ENCODE measurements at regions not wholly inside any gene's neighbourhood (a gene's known extent, or its start where the extent isn't known, plus 50 kb on each side); places are given as distances from the start of the nearest gene placed in this dataset.

- Histone ChIP-seq H3K27me3 (ENCODE audit: control insufficient read depth in 1 of 2, insufficient read depth in 2 of 2, low read length in 2 of 2) (no peaks in the 10 kb centered on the region), H4K20me1 (ENCODE audit: insufficient read depth, low read length) (no peaks in the 10 kb centered on the region), H2AFZ (ENCODE audit: low read length) (peak overlapping the region; percentile 9), H3K9me3 (ENCODE audit: low read length) (no peaks in the 10 kb centered on the region), H3K4me3 (replicated peaks in 1 of 3; ENCODE audit: insufficient read depth in 1 of 3, low read depth in 2 of 3, low read length in 3 of 3) (no peak overlapping the region), H3K9ac (ENCODE audit: insufficient read depth, low read depth, low read length) (no peak overlapping the region), H3K27ac (ENCODE audit: extremely low read length, insufficient read depth, low read length) (no peak overlapping the region), H3K4me1 (ENCODE audit: insufficient read depth, low read length) (peaks cover 48% of the 10 kb centered on the region), H3K36me3 (replicated peaks in 1 of 2; ENCODE audit: control insufficient read depth in 1 of 2, insufficient read depth in 2 of 2, low read length in 2 of 2) (no peaks in the 10 kb centered on the region), H3K4me2 (ENCODE audit: low read depth, low read length) (peak overlapping the region; percentile 14), H3K79me2 (ENCODE audit: insufficient read depth, low read length) (no peaks in the 10 kb centered on the region)
- WGBS (ENCODE audit: low lambda C conversion rate) = 51% methylated on average over 7 of the region's 7 CpGs
- intact Hi-C loops (cut with micrococcal nuclease; ENCODE audit: unreplicated experiment) = no loop called here
- no TSS peak for BruUV-seq (replicated peaks)
- DNase-seq (ENCODE audit: low spot score) (peak; percentile 80), FAIRE-seq (peak; percentile 79), ATAC-seq (peak; percentile 64)
- ChIA-PET CTCF (ENCODE audit: low intra/inter-chr PET ratio, low total read pairs) (no interaction called here), POLR2A (interaction anchor here (0.6 to 3.2 kb wide), 12 partner anchors 30 to 325 kb away, joined by 3 to 25 read pairs (median 4); no protein-coding TSS in a partner anchor)
- in situ Hi-C loops (cut with HindIII; ENCODE audit: extremely low pct_ligation_motif_present, low pct_unique_long_range_greater_than_20kb) = no loop called here
- TF ChIP-seq GPN1 (CRISPR knock-in tag; IDR thresholded peaks at IDR 0.05; ENCODE audit: borderline replicate concordance) (no peak), LRRFIP1 (CRISPR knock-in tag; conservative IDR thresholded peaks at IDR 0.05) (no peak), ZNF230 (CRISPR knock-in tag; IDR thresholded peaks at IDR 0.05) (no peak), ZNF747 (CRISPR knock-in tag; IDR thresholded peaks at IDR 0.05; ENCODE audit: borderline replicate concordance) (no peak), SKI (IDR thresholded peaks at IDR 0.05; ENCODE audit: partially characterized antibody) (no peak), ZNF367 (CRISPR knock-in tag; IDR thresholded peaks at IDR 0.05; ENCODE audit: borderline replicate concordance) (no peak), GATAD1 (CRISPR knock-in tag; IDR thresholded peaks at IDR 0.05) (0 out of 2 replicates have a peak, but pooled peaks have one; percentile 11), FOSL1 (CRISPR knock-in tag; IDR thresholded peaks at IDR 0.05; ENCODE audit: borderline replicate concordance) (peak; percentile 33; the same call in 1 of the 2 replicates), ZUFSP (CRISPR knock-in tag; IDR thresholded peaks at IDR 0.05; ENCODE audit: borderline replicate concordance) (no peak), ZNF713 (CRISPR knock-in tag; IDR thresholded peaks at IDR 0.05) (no peak), TMF1 (CRISPR knock-in tag; IDR thresholded peaks at IDR 0.05; ENCODE audit: low read depth) (no peak), ZNF30 (CRISPR knock-in tag; IDR thresholded peaks at IDR 0.05) (no peak), SMARCE1 (IDR thresholded peaks at IDR 0.05; ENCODE audit: borderline replicate concordance) (no peak), ZNF674 (CRISPR knock-in tag; IDR thresholded peaks at IDR 0.05; ENCODE audit: low read depth) (no peak), SOX13 (IDR thresholded peaks at IDR 0.05) (no peak), SOX13 (CRISPR knock-in tag; conservative IDR thresholded peaks at IDR 0.05 in 1 of 2, IDR thresholded peaks at IDR 0.05 in 1 of 2) (peak in 1 of 2 experiments; percentile 10; a peak in 1 of 4 replicates)
Observed at GRCh38 chr1:234925440-234926263, 203.0 kb downstream of the TOMM20 start.
